ENCODE measurements at regions not wholly inside any gene's neighbourhood (a gene's known extent, or its start where the extent isn't known, plus 50 kb on each side); places are given as distances from the start of the nearest gene placed in this dataset.

GRCh38 chr7:97466071-97466470 is 265.8 kb upstream of the TAC1 start:
- TF ChIP-seq TAF1 (IDR thresholded peaks at IDR 0.05; ENCODE audit: low read depth), result no peak
- TF ChIP-seq REST (IDR thresholded peaks at IDR 0.05; ENCODE audit: low read depth), result no peak
- no peak for TF ChIP-seq EP300 (IDR thresholded peaks at IDR 0.05; ENCODE audit: borderline replicate concordance)
- no peak for TF ChIP-seq TEAD4 (IDR thresholded peaks at IDR 0.05)
- TF ChIP-seq, protein P1, sequence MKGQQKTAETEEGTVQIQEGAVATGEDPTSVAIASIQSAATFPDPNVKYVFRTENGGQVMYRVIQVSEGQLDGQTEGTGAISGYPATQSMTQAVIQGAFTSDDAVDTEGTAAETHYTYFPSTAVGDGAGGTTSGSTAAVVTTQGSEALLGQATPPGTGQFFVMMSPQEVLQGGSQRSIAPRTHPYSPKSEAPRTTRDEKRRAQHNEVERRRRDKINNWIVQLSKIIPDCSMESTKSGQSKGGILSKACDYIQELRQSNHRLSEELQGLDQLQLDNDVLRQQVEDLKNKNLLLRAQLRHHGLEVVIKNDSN (IDR thresholded peaks at IDR 0.05), result no peak
- no peak for TF ChIP-seq CREB1 (IDR thresholded peaks at IDR 0.05; ENCODE audit: low read depth)
- TF ChIP-seq, protein P2, sequence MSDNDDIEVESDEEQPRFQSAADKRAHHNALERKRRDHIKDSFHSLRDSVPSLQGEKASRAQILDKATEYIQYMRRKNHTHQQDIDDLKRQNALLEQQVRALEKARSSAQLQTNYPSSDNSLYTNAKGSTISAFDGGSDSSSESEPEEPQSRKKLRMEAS (IDR thresholded peaks at IDR 0.05), result no peak
- no peak for TF ChIP-seq NFIC (IDR thresholded peaks at IDR 0.05)
- TF ChIP-seq RAD21 (IDR thresholded peaks at IDR 0.05; ENCODE audit: low read depth), result no peak
- no peak for TF ChIP-seq CEBPB (IDR thresholded peaks at IDR 0.05)
- TF ChIP-seq EGR1 (IDR thresholded peaks at IDR 0.05), result no peak
- no peak for TF ChIP-seq ZBTB7A (IDR thresholded peaks at IDR 0.05; ENCODE audit: low read depth)
- no peak for TF ChIP-seq TCF12 (IDR thresholded peaks at IDR 0.05; ENCODE audit: low read depth)
- no peak for TF ChIP-seq FOXM1 (IDR thresholded peaks at IDR 0.05; ENCODE audit: borderline replicate concordance, low read depth)

DNA sequence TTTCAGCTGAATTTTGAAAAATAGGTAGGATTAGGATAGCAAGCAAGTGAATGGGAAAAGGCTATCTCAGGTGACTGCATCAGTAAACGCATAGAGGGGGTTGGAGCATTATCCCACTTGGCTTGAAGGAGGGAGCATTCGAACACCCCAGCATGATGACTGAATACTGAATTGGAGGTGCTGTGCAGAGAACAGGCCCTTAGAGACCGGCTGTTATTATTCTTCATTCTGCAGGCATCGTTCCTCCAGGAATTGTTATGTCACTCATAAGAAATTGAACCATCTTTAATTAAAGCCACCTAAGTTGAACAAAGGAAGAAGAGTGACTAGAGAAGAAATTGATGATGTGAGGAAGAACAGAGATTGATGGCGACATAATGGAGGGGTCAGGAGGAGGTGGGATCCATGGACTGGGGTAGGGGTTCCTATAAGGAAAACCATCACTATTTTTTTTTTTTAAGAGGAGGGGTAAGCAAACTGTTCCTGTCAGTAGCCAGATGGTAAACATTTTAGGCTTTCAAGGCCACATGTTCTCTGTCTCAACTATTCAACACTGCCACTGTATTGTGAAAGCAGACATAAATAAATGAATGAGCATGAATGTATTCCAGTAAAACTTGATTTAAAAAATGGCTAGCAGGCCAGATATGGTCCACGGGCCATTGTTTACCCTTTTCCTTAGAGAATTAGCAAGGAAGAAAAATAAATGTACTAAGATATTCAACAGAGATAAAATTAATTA is 264.7 kb upstream of the TAC1 start:
- TF ChIP-seq TAF1 (IDR thresholded peaks at IDR 0.05; ENCODE audit: low read depth) (no peak), YY1 (IDR thresholded peaks at IDR 0.05; ENCODE audit: low read depth) (no peak), EP300 (IDR thresholded peaks at IDR 0.05; ENCODE audit: borderline replicate concordance) (no peak), EGR1 (IDR thresholded peaks at IDR 0.05) (no peak), ZBTB7A (IDR thresholded peaks at IDR 0.05; ENCODE audit: low read depth) (no peak), TCF12 (IDR thresholded peaks at IDR 0.05; ENCODE audit: low read depth) (no peak), CREB1 (IDR thresholded peaks at IDR 0.05; ENCODE audit: low read depth) (no peak), FOXM1 (IDR thresholded peaks at IDR 0.05; ENCODE audit: borderline replicate concordance, low read depth) (no peak), RAD21 (IDR thresholded peaks at IDR 0.05; ENCODE audit: low read depth) (no peak), REST (IDR thresholded peaks at IDR 0.05; ENCODE audit: low read depth) (no peak), TEAD4 (IDR thresholded peaks at IDR 0.05) (no peak), CEBPB (IDR thresholded peaks at IDR 0.05) (no peak)
- TF ChIP-seq, protein P1 (IDR thresholded peaks at IDR 0.05), result no peak
- TF ChIP-seq, protein P2 (IDR thresholded peaks at IDR 0.05), result no peak

DNA sequence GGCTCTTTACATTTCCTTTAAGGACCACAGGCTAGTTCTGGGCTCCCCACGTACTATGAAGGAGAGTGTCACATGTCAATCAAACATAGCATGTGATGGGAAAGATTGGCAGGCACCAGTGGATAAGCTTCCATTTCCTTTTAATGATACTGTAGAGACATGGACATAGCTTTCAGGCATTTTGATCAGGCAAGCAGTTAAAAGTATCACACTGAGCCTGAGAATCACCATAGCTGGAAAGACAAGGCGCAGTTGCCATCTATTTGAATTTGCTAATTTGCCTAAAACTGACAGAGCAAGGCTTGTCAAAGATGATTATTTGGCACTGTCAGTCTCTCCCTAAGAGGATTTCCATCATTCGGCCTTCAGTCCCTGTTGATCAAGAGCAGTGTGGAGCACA is 263.4 kb upstream of the TAC1 start:
- TF ChIP-seq EP300 (IDR thresholded peaks at IDR 0.05; ENCODE audit: borderline replicate concordance), result no peak

DNA sequence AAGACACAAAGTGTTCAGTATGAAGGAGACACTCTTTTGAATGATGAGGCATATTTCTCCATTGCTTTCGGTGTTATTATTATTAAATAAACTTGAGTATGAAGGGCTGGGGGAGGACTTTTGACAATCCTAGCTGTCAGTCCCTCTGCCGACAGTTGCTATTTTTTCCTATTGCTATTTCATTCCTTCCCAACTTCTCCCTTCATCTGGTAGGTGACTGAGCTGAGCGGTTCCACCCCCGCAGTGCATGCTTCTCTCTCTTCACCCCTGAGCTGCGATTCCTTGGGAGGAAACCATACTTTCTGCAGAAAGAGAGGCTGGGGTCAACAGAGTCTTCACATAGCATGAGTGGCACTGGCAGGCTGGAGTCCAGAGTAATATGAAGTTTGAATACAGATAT is 261.2 kb upstream of the TAC1 start:
- no peak for TF ChIP-seq TAF1 (IDR thresholded peaks at IDR 0.05; ENCODE audit: low read depth)
- TF ChIP-seq RAD21 (IDR thresholded peaks at IDR 0.05; ENCODE audit: low read depth), result no peak
- TF ChIP-seq FOXM1 (IDR thresholded peaks at IDR 0.05; ENCODE audit: borderline replicate concordance, low read depth), result no peak
- TF ChIP-seq NFIC (IDR thresholded peaks at IDR 0.05), result no peak
- no peak for TF ChIP-seq EP300 (IDR thresholded peaks at IDR 0.05; ENCODE audit: borderline replicate concordance)
- TF ChIP-seq, protein P1 (IDR thresholded peaks at IDR 0.05), result no peak
- no peak for TF ChIP-seq TEAD4 (IDR thresholded peaks at IDR 0.05)
- no peak for TF ChIP-seq EGR1 (IDR thresholded peaks at IDR 0.05)
- TF ChIP-seq CREB1 (IDR thresholded peaks at IDR 0.05; ENCODE audit: low read depth), result no peak
- TF ChIP-seq CEBPB (IDR thresholded peaks at IDR 0.05), result no peak
- TF ChIP-seq, protein P2 (IDR thresholded peaks at IDR 0.05), result no peak
- TF ChIP-seq YY1 (IDR thresholded peaks at IDR 0.05; ENCODE audit: low read depth), result no peak
- no peak for TF ChIP-seq TCF12 (IDR thresholded peaks at IDR 0.05; ENCODE audit: low read depth)
- no peak for TF ChIP-seq ZBTB7A (IDR thresholded peaks at IDR 0.05; ENCODE audit: low read depth)
- no peak for TF ChIP-seq REST (IDR thresholded peaks at IDR 0.05; ENCODE audit: low read depth)
